DOHH2 (cell line): ENCODE measurements at regions not wholly inside any gene's neighbourhood (a gene's known extent, or its start where the extent isn't known, plus 50 kb on each side); places are given as distances from the start of the nearest gene placed in this dataset.

Experiments used
- H3F3A ChIP-seq: fragments of 200-600 bp; sonication (generic), shearing (Covaris generic); 2 replicates; pipeline ENCODE4 v1.6.0; 2016; ENCODE audit warnings: antibody characterized with exemption, mild to moderate bottlenecking; ENCODE audit not compliant: control insufficient read depth, insufficient read depth
- H3K27ac ChIP-seq: fragments of 200-600 bp; sonication (generic); 2 replicates; pipeline ENCODE4 v1.5.1; 2014; ENCODE audit warnings: low read depth, mild to moderate bottlenecking, low read length, moderate library complexity
- H3K27me3 ChIP-seq: fragments of 200-600 bp; sonication (generic); 2 replicates; pipeline ENCODE4 v1.6.1; 2014; ENCODE audit warnings: mild to moderate bottlenecking, low read length, mixed read lengths; ENCODE audit not compliant: control insufficient read depth
- H3K36me3 ChIP-seq: fragments of 200-600 bp; sonication (generic); 2 replicates; pipeline ENCODE4 v1.6.1; 2014; ENCODE audit warnings: mild to moderate bottlenecking, low read length, moderate library complexity, mixed read lengths; ENCODE audit not compliant: control insufficient read depth
- H3K4me1 ChIP-seq: fragments of 200-600 bp; sonication (generic); 2 replicates; pipeline ENCODE4 v1.6.1; 2014; ENCODE audit warnings: mild to moderate bottlenecking, low read length, mixed read lengths; ENCODE audit not compliant: control insufficient read depth
- H3K4me2 ChIP-seq: fragments of 200-600 bp; sonication (generic); 2 replicates; pipeline ENCODE4 v1.6.0; 2014; ENCODE audit warnings: mild to moderate bottlenecking, low read length, moderate library complexity
- H3K4me3 ChIP-seq: fragments of 200-600 bp; sonication (generic); 2 replicates; pipeline ENCODE4 v1.5.1; 2014; ENCODE audit warnings: mild to moderate bottlenecking, low read length, mixed read lengths
- H3K79me2 ChIP-seq: fragments of 200-600 bp; sonication (generic); 2 replicates; pipeline ENCODE4 v1.6.1; 2014; ENCODE audit warnings: mild to moderate bottlenecking, low read length, mixed read lengths; ENCODE audit not compliant: control insufficient read depth
- H3K9me2 ChIP-seq: fragments of 200-600 bp; sonication (generic); replicated peaks from 2 replicates; pipeline ENCODE4 v1.6.1; 2014; ENCODE audit warnings: mild to moderate bottlenecking, low read length, mixed read lengths; ENCODE audit not compliant: control insufficient read depth
- H3K9me3 ChIP-seq: fragments of 200-600 bp; sonication (generic); 2 replicates; pipeline ENCODE4 v1.6.1; 2014; ENCODE audit warnings: antibody characterized with exemption, low read length, mixed read lengths; ENCODE audit not compliant: control insufficient read depth, insufficient read depth
- H4K20me1 ChIP-seq: fragments of 200-600 bp; sonication (generic); 2 replicates; pipeline ENCODE4 v1.6.0; 2014; ENCODE audit warnings: low read depth, mild to moderate bottlenecking, antibody characterized with exemption, low read length, moderate library complexity; ENCODE audit not compliant: control insufficient read depth, insufficient read depth
- EZH2phosphoT487 ChIP-seq: fragments of 200-600 bp; sonication (generic); IDR thresholded peaks from 2 replicates; pipeline ENCODE4 v1.6.1; 2017; ENCODE audit warnings: borderline replicate concordance, mild to moderate bottlenecking, antibody characterized with exemption, low read length, moderate library complexity, mixed read lengths
- TF ChIP-seq, protein P1 (sequence below): fragments of 200-600 bp; sonication (generic); IDR thresholded peaks from one replicate; pipeline ENCODE4 v1.5.1; 2014; ENCODE audit warnings: antibody characterized with exemption, mild to moderate bottlenecking, low read depth, low read length; ENCODE audit not compliant: poor library complexity, severe bottlenecking

DNA sequence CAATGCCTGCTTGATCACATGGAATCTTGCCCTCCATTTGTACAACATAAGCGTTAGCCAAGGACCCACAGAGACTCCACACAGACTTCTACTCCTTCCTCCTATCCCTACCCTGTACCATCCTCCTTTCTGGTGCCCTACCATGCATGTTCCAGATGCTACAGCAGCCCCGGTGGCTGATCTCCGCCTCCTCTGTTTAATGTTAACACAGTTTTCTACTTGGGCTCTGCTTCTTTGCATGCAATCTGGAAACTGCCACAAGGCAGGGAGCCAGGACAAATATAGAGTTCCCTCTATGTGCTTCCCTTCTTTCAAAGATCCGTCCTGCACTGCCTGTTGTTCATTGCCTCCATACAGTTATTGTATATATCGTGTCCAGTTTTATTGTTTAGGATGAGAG lies 368.6 kb upstream of the TENM3 start:
- Histone ChIP-seq H3K27ac (no peak overlapping the region), H3K36me3 (no peaks in the 10 kb centered on the region), H3F3A (no peaks in the 10 kb centered on the region), H3K4me2 (no peak overlapping the region), H3K27me3 (no peaks in the 10 kb centered on the region), H4K20me1 (no peaks in the 10 kb centered on the region), H3K79me2 (no peaks in the 10 kb centered on the region), H3K4me1 (no peaks in the 10 kb centered on the region), H3K9me3 (no peaks in the 10 kb centered on the region), H3K4me3 (no peak overlapping the region), H3K9me2 (peaks cover 3% of the 10 kb centered on the region; the same call in 1 of the 2 replicates)
- TF ChIP-seq, protein P1, sequence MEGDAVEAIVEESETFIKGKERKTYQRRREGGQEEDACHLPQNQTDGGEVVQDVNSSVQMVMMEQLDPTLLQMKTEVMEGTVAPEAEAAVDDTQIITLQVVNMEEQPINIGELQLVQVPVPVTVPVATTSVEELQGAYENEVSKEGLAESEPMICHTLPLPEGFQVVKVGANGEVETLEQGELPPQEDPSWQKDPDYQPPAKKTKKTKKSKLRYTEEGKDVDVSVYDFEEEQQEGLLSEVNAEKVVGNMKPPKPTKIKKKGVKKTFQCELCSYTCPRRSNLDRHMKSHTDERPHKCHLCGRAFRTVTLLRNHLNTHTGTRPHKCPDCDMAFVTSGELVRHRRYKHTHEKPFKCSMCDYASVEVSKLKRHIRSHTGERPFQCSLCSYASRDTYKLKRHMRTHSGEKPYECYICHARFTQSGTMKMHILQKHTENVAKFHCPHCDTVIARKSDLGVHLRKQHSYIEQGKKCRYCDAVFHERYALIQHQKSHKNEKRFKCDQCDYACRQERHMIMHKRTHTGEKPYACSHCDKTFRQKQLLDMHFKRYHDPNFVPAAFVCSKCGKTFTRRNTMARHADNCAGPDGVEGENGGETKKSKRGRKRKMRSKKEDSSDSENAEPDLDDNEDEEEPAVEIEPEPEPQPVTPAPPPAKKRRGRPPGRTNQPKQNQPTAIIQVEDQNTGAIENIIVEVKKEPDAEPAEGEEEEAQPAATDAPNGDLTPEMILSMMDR, result no peak
- TF ChIP-seq EZH2phosphoT487, result no peak

DNA sequence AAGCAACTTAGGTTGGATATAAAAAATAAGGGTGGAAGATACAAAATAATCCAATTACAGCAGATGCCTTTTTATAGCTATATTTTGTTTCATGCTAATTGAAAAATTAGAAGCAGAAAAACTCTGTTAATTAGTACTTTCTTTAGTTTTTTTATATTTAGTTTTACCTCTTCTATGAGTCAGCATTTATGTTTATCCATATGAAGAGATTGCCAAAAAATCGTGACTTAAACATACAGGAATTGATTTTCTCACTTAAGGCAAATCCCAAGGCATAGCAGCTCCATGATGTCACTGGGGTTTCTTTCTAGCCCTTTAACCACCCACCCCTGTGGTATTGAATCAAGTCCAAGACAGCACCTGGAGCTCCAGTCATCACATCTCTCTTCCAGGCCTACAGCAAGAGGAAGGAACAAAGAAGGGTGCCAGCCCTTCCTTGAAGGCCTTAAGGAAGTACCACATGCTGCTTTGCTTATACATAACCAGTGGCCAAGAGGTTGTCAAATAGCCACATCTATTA lies 365.8 kb upstream of the TENM3 start:
- H4K20me1 ChIP-seq, result no peaks in the 10 kb centered on the region
- H3K4me3 ChIP-seq, result no peak overlapping the region
- H3F3A ChIP-seq, result no peaks in the 10 kb centered on the region
- H3K36me3 ChIP-seq, result no peaks in the 10 kb centered on the region
- TF ChIP-seq, protein P1, result no peak
- no peak for TF ChIP-seq EZH2phosphoT487
- H3K27ac ChIP-seq, result no peak overlapping the region
- H3K4me2 ChIP-seq, result no peak overlapping the region
- no peaks in the 10 kb centered on the region for H3K9me3 ChIP-seq
- H3K4me1 ChIP-seq, result no peaks in the 10 kb centered on the region
- no peaks in the 10 kb centered on the region for H3K79me2 ChIP-seq
- H3K27me3 ChIP-seq, result no peaks in the 10 kb centered on the region
- no peaks in the 10 kb centered on the region for H3K9me2 ChIP-seq

DNA sequence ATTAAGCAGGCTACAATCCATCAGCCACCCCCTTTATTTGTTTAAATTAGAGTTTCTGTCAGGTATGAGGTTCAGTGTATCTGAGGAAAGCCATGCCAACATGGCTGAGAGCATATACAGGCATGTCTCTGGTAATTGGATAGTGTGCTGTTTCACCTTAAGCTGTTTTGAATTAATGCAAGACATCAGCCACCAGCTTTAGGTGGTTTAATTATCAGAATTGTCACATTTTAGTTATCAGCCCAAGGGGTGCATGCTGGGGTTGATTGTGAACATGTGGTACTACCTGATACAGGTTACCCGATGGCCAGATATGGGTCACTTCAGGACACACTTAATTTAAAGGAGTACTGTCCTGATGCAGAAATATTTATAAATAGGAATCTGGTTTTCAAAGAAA lies 353.2 kb upstream of the TENM3 start:
- no peak for TF ChIP-seq EZH2phosphoT487
- TF ChIP-seq, protein P1, result no peak
- H3K4me3 ChIP-seq, result no peak overlapping the region
- no peaks in the 10 kb centered on the region for H4K20me1 ChIP-seq
- no peaks in the 10 kb centered on the region for H3K27me3 ChIP-seq
- no peak overlapping the region for H3K27ac ChIP-seq
- H3K9me3 ChIP-seq, result no peaks in the 10 kb centered on the region
- H3K4me2 ChIP-seq, result no peak overlapping the region
- no peaks in the 10 kb centered on the region for H3K4me1 ChIP-seq
- H3K36me3 ChIP-seq, result no peaks in the 10 kb centered on the region
- no peaks in the 10 kb centered on the region for H3F3A ChIP-seq
- no peaks in the 10 kb centered on the region for H3K9me2 ChIP-seq
- H3K79me2 ChIP-seq, result no peaks in the 10 kb centered on the region

DNA sequence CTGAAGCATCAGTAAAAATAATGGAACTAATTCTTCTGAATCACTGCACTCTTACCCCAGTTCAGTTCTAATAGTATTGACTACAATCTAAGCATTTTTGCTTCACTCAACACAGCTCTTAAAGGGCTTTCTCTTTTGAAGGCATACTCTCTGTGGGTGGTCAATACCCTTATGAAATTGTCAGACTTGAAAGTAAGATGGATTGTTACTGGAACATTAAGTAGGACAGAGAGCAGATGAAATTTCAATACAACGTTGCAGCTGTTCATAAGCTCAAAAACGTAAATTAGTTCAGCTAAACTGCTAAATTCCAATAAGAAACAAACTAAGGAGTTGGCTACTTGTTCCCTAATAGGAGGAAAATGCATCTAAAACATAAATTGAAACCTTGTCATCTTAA lies 352.3 kb upstream of the TENM3 start:
- no peak overlapping the region for H3K27ac ChIP-seq
- no peaks in the 10 kb centered on the region for H3K79me2 ChIP-seq
- no peaks in the 10 kb centered on the region for H3K9me2 ChIP-seq
- no peaks in the 10 kb centered on the region for H3K9me3 ChIP-seq
- H3K4me1 ChIP-seq, result no peaks in the 10 kb centered on the region
- H3F3A ChIP-seq, result no peaks in the 10 kb centered on the region
- H4K20me1 ChIP-seq, result no peaks in the 10 kb centered on the region
- no peaks in the 10 kb centered on the region for H3K36me3 ChIP-seq
- no peaks in the 10 kb centered on the region for H3K27me3 ChIP-seq
- TF ChIP-seq, protein P1, result no peak
- no peak for TF ChIP-seq EZH2phosphoT487
- no peak overlapping the region for H3K4me2 ChIP-seq
- H3K4me3 ChIP-seq, result no peak overlapping the region
